Lower lobe of right lung (tissue), 2 donors: ENCODE measurements at regions not wholly inside any gene's neighbourhood (a gene's known extent, or its start where the extent isn't known, plus 50 kb on each side); places are given as distances from the start of the nearest gene placed in this dataset.
"Not testable (repeated sequence)": the region's sequence is repeated elsewhere in the genome, so short reads cannot be mapped to it uniquely, and the experiment has no call there.

Experiments used
- ATAC-seq, 2 donors: fragments of 200-7000 bp; cut with Tn5 transposase; one replicate each; pipeline ENCODE4 v1.9.1; 2020 to 2022; ENCODE audit warnings: mild to moderate bottlenecking in 2 of 2, moderate library complexity in 2 of 2
- DNase-seq: peaks from one replicate; pipeline ENCODE4 v3.0.0-alpha.2; 2020
- H3K27ac ChIP-seq: fragments of 200-600 bp; one replicate; pipeline ENCODE4 v1.8.0; 2022
- H3K27me3 ChIP-seq: fragments of 200-600 bp; one replicate; pipeline ENCODE4 v1.8.0; 2022; ENCODE audit warnings: low read depth
- H3K36me3 ChIP-seq: fragments of 200-600 bp; one replicate; pipeline ENCODE4 v1.8.0; 2022; ENCODE audit warnings: mild to moderate bottlenecking
- H3K4me1 ChIP-seq: fragments of 200-600 bp; one replicate; pipeline ENCODE4 v1.8.0; 2022
- H3K4me3 ChIP-seq: fragments of 200-600 bp; one replicate; pipeline ENCODE4 v1.8.0; 2022; ENCODE audit warnings: mild to moderate bottlenecking
- H3K9me3 ChIP-seq: fragments of 200-600 bp; one replicate; pipeline ENCODE4 v1.8.0; 2022
- intact Hi-C: fragments of 100-400 bp; cut with DNase I; formaldehyde crosslinking; loops from one replicate; pipeline ENCODE4 v1.11.0; 2022
- TF ChIP-seq, protein P1 (sequence below): fragments of 200-600 bp; IDR thresholded peaks from one replicate; pipeline ENCODE4 v1.8.0; 2022; ENCODE audit warnings: antibody characterized with exemption, mild to moderate bottlenecking
- donor health status: DM: no; HTN: yes; CAD: no; lungs with severe emphysema.

DNA sequence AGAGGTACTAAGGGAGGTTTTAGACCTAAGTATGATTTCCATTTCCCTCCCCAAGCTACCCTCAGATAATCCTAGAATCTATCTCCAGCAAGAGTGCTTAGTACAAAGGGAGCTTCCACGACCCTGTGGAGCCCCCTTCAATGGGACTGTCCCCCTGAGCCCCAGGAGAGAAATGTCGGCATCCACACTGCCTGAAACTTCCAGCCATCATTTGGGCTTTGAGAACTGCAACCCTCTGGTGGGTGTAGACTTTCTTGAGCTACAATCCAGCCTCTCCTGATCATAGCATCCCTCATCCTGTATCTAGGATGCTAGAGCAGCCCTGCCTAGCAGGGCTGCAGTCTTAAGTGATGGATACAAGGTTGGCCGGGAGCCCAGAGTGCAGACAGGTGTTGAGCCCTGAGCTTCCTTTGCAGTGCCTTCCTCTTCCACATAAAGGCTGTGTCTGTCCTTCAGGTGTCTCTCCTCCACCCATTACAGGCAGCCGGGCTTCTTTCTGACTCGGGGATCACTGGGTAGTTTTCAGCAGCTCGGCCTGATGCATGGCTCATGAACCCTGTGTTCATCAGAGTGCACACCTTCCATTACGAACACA lies 424.5 kb downstream of the PREX1 start:
- Histone ChIP-seq H3K4me3 (no peak overlapping the region), H3K27me3 (peaks cover 28% of the 10 kb centered on the region), H3K4me1 (no peaks in the 10 kb centered on the region), H3K27ac (no peak overlapping the region), H3K36me3 (no peaks in the 10 kb centered on the region), H3K9me3 (no peaks in the 10 kb centered on the region)
- TF ChIP-seq, protein P1, sequence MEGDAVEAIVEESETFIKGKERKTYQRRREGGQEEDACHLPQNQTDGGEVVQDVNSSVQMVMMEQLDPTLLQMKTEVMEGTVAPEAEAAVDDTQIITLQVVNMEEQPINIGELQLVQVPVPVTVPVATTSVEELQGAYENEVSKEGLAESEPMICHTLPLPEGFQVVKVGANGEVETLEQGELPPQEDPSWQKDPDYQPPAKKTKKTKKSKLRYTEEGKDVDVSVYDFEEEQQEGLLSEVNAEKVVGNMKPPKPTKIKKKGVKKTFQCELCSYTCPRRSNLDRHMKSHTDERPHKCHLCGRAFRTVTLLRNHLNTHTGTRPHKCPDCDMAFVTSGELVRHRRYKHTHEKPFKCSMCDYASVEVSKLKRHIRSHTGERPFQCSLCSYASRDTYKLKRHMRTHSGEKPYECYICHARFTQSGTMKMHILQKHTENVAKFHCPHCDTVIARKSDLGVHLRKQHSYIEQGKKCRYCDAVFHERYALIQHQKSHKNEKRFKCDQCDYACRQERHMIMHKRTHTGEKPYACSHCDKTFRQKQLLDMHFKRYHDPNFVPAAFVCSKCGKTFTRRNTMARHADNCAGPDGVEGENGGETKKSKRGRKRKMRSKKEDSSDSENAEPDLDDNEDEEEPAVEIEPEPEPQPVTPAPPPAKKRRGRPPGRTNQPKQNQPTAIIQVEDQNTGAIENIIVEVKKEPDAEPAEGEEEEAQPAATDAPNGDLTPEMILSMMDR: no peak
- intact Hi-C loops: no loop called here
- ATAC-seq (no peak), DNase-seq (no peak)

DNA sequence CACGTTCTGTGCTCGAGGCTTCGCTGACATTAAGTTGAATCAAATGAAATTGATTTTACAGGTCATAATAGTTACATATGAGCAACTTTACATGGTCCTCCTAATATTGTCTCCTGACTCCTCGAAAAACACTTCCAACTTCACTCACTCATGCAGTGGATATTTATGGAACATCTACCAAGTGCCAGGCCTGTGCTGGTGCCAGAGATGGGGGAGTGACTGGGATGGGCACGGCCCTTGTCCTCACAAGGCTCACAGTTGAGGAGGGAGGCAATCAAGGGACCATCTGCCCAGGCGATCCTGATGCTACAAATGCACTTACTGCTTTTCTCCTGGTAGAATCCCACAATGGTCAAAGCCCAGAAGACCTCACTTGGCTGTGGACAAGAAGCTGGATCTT lies 426.4 kb downstream of the PREX1 start:
- intact Hi-C loops: no loop called here

DNA sequence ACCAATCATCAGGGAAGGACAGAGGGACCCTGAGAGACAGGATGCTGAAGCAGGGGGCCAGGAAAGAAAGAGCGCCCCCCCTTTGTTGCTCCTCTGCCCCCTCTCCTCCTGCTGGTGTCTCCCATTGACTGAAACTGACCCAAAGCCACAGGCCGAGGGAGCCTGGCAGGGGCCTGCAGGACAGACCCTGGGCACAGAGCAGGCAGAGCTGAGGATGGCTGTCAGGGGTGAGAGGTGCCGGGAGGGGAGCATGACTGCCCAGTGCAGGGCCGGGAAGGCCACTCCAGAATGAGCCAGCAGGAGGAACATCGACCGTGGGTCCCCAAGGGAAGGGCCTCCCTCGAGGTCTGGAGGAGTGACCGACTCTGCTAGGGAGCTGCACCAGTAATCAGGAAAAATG lies 427.8 kb downstream of the PREX1 start:
- H3K4me3 ChIP-seq: no peak overlapping the region
- H3K4me1 ChIP-seq: no peaks in the 10 kb centered on the region
- H3K27me3 ChIP-seq: peaks cover 18% of the 10 kb centered on the region
- DNase-seq: no peak
- TF ChIP-seq, protein P1: no peak
- no peaks in the 10 kb centered on the region for H3K9me3 ChIP-seq
- intact Hi-C loops: no loop called here
- no peaks in the 10 kb centered on the region for H3K36me3 ChIP-seq
- H3K27ac ChIP-seq: no peak overlapping the region
- no peak for ATAC-seq

More for the DNA sequence above, 426.4 kb downstream of the PREX1 start:
- H3K27ac ChIP-seq: no peak overlapping the region
- DNase-seq: no peak
- no peak overlapping the region for H3K4me3 ChIP-seq
- H3K27me3 ChIP-seq: peaks cover 21% of the 10 kb centered on the region
- no peaks in the 10 kb centered on the region for H3K4me1 ChIP-seq
- no peaks in the 10 kb centered on the region for H3K9me3 ChIP-seq
- no peaks in the 10 kb centered on the region for H3K36me3 ChIP-seq
- ATAC-seq: no peak
- TF ChIP-seq, protein P1: no peak

DNA sequence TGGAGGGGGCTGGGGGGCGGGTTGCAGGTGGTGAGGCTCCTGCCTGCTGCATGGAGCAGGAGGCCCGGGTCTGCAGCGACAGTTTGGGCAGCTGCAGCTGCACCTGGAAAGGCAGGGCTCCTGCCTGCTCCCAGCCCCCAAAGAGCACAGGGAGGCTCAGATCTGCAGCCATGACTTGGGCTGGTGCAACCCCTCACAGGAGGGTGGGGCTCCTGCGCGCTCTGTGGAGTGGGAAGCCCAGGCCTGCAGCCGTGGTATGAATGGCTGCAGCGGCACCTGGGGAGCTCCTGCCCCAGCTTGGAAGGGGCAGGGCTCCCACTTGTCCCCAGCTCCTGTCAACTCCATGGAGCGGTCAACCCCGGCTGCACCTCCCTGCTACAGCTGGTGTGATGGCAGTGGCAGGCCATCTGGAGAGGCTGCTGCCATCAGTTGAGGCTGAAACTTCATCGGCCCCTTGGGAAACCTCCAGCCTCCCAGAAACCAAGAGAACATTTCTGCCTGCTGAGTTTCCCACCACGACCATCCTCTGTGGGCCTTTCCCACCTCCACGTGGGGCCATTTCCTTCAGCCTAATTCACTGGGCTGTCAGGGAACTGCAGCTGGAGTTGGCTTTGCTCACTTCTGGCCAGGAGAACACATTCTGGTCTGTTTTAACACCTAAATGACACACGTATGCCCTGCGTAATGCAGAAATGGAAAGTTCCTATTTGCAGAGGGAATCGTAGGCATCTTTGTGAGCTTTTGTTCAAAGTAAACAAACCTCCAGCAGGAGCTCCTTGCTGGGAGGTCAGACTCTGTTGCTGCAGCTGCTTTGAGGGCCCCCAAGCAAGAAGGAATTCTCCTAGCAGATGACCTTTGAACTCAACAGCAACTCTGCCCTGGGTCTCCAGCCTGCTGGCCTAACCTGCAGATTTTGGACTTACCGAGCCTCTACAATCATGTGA lies 429.0 kb downstream of the PREX1 start:
- DNase-seq (no peak), ATAC-seq (no peak)
- intact Hi-C loops: no loop called here
- TF ChIP-seq, protein P1: no peak
- no peak overlapping the region for H3K27ac ChIP-seq
- H3K4me3 ChIP-seq: no peak overlapping the region
- H3K4me1 ChIP-seq: no peaks in the 10 kb centered on the region
- H3K36me3 ChIP-seq: no peaks in the 10 kb centered on the region
- peaks cover 18% of the 10 kb centered on the region for H3K27me3 ChIP-seq
- no peaks in the 10 kb centered on the region for H3K9me3 ChIP-seq

DNA sequence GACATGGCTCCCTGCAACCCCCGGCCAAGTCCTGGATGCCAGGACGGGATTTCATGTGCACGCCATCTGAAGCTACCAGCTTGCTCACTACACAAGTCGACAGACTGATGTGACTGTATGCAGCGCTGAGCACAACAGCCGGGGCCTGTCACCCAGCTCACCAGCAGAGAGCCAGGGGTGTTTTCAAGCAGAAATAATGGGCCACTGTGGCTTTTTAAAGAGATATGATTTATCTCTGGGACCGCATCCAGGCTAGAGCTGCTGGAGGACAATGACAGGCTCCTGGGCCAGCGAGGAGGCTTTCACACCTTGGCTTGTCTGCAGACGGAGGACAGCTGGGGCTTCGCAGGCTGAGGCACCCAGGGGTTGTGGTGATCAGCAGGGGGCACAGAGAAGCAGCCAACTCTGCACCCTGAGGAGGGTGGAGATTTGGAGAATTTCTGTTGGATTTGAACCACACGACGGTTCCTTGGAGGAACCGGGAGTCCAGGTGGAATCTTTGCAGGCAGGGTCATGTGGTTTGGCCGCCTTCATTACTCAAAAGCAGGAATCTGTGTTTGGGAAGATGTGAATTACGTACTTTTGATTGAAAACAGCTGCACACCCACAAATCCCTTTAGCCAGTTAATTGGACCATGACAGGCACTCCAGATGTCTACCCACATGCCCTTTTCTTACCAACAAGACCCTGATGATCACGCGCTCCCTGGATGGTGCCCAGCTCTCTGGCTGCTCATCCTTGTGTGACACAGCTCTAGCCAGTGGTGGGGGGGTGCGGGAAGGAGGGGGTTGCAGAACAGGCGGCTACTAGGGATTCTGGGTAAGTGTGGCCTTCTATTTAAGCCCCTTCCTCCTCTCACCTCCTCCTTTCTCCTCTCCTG lies 430.6 kb downstream of the PREX1 start:
- DNase-seq, H3K27ac ChIP-seq, intact Hi-C loops, H3K9me3 ChIP-seq, H3K4me1 ChIP-seq, H3K4me3 ChIP-seq, H3K36me3 ChIP-seq: not testable (repeated sequence)
- peak; percentile 29 to 53 for ATAC-seq
- H3K27me3 ChIP-seq: peaks cover 11% of the 10 kb centered on the region
